ENCODE measurements at regions not wholly inside any gene's neighbourhood (a gene's known extent, or its start where the extent isn't known, plus 50 kb on each side); places are given as distances from the start of the nearest gene placed in this dataset.

- TF ChIP-seq CTCF (IDR thresholded peaks at IDR 0.05) (no peak), ZFX (IDR thresholded peaks at IDR 0.05; ENCODE audit: borderline replicate concordance) (no peak)
Observed at GRCh38 chr12:65660096-65660495, 164.2 kb upstream of the HMGA2 start.

All from 22Rv1 (cell line).